ENCODE measurements at regions not wholly inside any gene's neighbourhood (a gene's known extent, or its start where the extent isn't known, plus 50 kb on each side); places are given as distances from the start of the nearest gene placed in this dataset.

DNA sequence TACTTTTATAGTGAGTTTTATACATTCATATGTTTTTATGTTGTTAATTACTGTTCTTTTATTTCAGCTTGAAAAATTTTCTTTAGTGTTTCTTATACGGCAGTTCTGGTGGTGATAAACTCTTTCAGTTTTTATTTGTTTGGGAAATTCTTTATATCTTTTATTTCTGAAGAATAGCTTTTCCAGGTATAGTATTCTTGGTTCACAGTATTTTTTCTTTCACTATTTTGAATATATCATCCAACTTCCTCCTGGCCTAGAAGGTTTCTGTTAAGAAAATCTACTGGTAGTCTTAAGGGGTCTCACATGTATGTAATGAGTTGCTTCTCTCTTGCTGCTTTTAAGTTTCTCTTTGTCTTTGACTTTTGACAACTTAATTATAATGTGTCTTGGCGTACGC is 79.4 kb downstream of the NXNL2 start:
- TF ChIP-seq TAF1 (IDR thresholded peaks at IDR 0.05; ENCODE audit: borderline replicate concordance, insufficient read depth, low read length) (no peak), POLR2AphosphoS5 (IDR thresholded peaks at IDR 0.05; ENCODE audit: low read depth, low read length) (no peak)
- TF ChIP-seq, protein P1, sequence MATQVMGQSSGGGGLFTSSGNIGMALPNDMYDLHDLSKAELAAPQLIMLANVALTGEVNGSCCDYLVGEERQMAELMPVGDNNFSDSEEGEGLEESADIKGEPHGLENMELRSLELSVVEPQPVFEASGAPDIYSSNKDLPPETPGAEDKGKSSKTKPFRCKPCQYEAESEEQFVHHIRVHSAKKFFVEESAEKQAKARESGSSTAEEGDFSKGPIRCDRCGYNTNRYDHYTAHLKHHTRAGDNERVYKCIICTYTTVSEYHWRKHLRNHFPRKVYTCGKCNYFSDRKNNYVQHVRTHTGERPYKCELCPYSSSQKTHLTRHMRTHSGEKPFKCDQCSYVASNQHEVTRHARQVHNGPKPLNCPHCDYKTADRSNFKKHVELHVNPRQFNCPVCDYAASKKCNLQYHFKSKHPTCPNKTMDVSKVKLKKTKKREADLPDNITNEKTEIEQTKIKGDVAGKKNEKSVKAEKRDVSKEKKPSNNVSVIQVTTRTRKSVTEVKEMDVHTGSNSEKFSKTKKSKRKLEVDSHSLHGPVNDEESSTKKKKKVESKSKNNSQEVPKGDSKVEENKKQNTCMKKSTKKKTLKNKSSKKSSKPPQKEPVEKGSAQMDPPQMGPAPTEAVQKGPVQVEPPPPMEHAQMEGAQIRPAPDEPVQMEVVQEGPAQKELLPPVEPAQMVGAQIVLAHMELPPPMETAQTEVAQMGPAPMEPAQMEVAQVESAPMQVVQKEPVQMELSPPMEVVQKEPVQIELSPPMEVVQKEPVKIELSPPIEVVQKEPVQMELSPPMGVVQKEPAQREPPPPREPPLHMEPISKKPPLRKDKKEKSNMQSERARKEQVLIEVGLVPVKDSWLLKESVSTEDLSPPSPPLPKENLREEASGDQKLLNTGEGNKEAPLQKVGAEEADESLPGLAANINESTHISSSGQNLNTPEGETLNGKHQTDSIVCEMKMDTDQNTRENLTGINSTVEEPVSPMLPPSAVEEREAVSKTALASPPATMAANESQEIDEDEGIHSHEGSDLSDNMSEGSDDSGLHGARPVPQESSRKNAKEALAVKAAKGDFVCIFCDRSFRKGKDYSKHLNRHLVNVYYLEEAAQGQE (IDR thresholded peaks at IDR 0.05; ENCODE audit: insufficient read depth in 1 of 2, low read depth in 2 of 2, low read length in 2 of 2), result no peak

All from PFSK-1 (cell line).